Endothelial cell of umbilical vein (primary cell): ENCODE measurements at regions not wholly inside any gene's neighbourhood (a gene's known extent, or its start where the extent isn't known, plus 50 kb on each side); places are given as distances from the start of the nearest gene placed in this dataset.

Experiments
- CTCF ChIP-seq, 2 donors: IDR thresholded peaks; 1 replicate in 1 of 2; 2 replicates in 1 of 2; pipeline ENCODE4 v1.5.1; 2011; ENCODE audit warnings: low read length in 2 of 2, mild to moderate bottlenecking in 2 of 2, moderate library complexity in 2 of 2, control low read depth in 1 of 2, inconsistent platforms in 1 of 2, low read depth in 1 of 2; ENCODE audit not compliant: insufficient read depth in 1 of 2; ENCODE audit errors: extremely low read depth in 1 of 2
- EZH2 ChIP-seq: IDR thresholded peaks from 2 replicates; pipeline ENCODE4 v1.6.1; 2012; ENCODE audit warnings: borderline replicate concordance, low read depth, mild to moderate bottlenecking, moderate library complexity, low read length, inconsistent platforms; ENCODE audit not compliant: severe bottlenecking
- FOS ChIP-seq: IDR thresholded peaks from 2 replicates; pipeline ENCODE4 v1.6.1; 2011; ENCODE audit warnings: mild to moderate bottlenecking, low read length, moderate library complexity, borderline replicate concordance; ENCODE audit not compliant: insufficient read depth
- GATA2 ChIP-seq: IDR thresholded peaks from 2 replicates; pipeline ENCODE4 v1.7.0; 2011; ENCODE audit warnings: low read depth, mild to moderate bottlenecking, moderate library complexity, mixed read lengths, low read length; ENCODE audit not compliant: insufficient read length, insufficient read depth
- POLR2A ChIP-seq: IDR thresholded peaks from 2 replicates; pipeline ENCODE4 v1.6.1; 2012; ENCODE audit warnings: low read depth, mild to moderate bottlenecking, control low read depth, low read length

GRCh38 chr11:69878927-69879728 lies 59.9 kb upstream of the FGF3 start:
- TF ChIP-seq GATA2 (no peak), CTCF (IDR thresholded peaks at IDR 0.05; ENCODE audit: extremely low read depth in 1 of 2, insufficient read depth in 1 of 2, low read depth in 1 of 2, low read length in 2 of 2) (no peak), EZH2 (no peak), POLR2A (no peak), FOS (no peak)
